ENCODE measurements at regions not wholly inside any gene's neighbourhood (a gene's known extent, or its start where the extent isn't known, plus 50 kb on each side); places are given as distances from the start of the nearest gene placed in this dataset.
A peak's percentile ranks its signal among the peaks of the same experiment; 100 is the strongest.

- DNase-seq = no peak
These were observed 52.6 kb downstream of the TCF20 start for GRCh38 chr22:42217752-42218280.

DNA sequence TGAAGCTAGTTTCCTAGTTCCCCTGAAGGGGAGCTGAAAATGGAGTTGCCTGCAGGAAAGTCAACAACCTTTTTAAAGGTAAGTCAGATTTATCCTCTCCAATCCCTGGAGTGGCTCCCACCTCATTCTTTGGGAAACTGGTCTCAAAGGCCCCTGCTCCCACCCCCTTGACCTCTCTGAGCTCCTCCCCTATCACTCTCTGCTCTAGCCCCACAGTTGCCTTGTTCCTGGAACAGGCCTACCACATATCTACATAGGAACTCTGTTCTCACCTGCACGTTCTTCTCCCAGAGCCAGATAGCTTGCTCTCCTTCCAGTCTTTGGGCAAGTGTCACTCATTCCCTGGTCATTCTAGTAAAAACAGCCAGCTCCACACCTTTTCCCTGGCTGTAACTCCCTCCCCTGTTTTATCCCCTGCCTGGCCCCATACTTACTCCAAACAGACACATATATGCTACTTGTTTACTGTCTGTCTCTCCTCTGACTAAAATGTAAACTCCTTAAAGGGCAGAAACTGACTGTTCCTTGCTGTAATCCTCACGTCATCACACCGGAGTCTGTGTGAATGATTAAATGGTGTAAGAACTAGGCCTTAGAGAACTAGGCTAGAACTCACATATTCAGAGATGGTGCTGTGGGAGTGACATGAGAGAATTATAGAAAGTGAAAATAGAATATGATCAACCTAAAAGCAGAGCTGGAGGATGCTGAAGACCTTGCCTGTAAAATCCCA lies 53.3 kb downstream of the TCF20 start:
- no peak for DNase-seq

GRCh38 chr22:42214633-42215415 lies 55.6 kb downstream of the TCF20 start:
- no peak for DNase-seq

- DNase-seq = peak in 1 of 2 donors; percentile 8
These were observed 62.1 kb downstream of the TCF20 start for GRCh38 chr22:42208362-42208761.

DNA sequence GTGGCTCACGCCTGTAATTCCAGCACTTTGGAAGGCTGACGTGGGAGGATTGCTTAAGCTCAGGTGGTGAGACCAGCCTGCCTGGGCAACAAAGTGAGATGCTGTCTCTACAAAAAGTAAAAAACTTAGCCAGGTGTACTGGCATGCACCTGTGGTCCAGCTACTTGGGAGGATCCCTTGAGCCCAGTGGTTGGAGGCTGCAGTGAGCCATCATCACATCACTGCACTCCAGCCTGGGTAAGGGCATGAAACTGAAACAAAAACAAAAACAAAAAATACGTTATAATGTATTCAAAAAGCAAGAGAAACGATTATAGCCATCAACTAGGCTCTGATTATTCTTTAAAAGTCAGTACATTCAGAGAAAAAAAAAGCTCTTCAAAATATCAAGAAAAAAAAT lies 62.5 kb downstream of the TCF20 start:
- peak in 1 of 2 donors; percentile 12 for DNase-seq

- no peak for DNase-seq
These were observed 66.8 kb downstream of the TCF20 start for GRCh38 chr22:42203609-42204008.

- peak; percentile 27 to 41 for DNase-seq
These were observed 67.8 kb downstream of the TCF20 start for GRCh38 chr22:42202669-42203068.

- DNase-seq = peak; percentile 15 to 42
These were observed 68.4 kb downstream of the TCF20 start for GRCh38 chr22:42202048-42202447.

DNA sequence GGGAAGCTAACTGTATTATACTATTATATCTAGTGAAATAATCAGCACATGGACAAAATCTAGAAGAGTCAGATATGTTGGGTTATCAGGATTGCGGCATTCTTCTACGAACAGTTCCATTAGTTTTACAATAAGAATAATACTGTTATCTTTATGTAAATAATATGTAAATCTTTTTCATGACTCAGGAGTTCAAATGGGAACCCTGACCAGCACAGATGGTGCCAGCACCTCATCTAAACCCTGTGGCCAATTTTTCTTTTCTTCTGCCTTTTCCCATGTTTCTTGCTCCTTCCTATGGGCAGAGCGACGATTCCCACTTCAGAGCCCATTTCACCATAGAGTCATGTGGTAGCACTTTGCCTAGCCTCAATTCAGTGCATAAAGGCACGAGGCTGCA lies 68.4 kb upstream of the CYP2D6 start:
- no peak for DNase-seq

DNA sequence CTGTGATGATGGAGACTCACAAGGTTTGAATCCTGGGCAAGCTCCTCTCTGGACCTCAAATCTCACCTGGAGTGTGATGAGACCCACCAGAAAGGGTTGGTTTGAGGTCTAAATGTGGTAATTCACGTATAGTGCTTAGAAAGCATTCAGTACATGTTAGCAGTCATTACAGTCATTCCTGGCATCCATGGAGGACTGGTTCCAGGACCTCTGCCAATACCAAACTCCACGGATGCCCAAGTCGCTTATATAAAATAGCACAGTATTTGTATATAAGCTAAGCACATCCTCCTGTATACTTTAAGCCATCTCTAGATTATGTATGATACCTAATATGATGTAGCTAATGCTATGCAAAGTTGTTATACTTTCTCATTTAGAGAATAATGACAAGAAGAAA lies 67.6 kb upstream of the CYP2D6 start:
- no peak for DNase-seq

GRCh38 chr22:42196454-42196853 lies 65.8 kb upstream of the CYP2D6 start:
- no peak for DNase-seq

DNA sequence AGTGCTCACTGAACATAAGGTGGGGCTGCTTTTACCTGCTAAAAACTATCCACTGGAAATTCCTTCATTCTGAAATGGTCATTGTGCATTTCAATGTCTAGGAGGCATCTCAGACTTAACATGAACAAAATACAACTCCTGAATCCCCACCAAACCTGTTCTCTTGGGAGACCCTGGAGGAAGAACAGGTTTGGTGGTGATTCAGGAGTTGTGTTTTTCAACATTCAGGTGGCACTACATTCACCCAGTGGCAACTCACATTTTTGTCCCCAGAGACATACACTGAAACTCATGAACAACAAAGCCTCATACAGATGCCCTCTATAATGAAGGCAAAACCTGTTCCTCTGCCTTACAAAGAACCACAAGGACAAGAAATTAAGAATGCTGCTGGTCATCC lies 64.3 kb upstream of the CYP2D6 start:
- DNase-seq = no peak

DNA sequence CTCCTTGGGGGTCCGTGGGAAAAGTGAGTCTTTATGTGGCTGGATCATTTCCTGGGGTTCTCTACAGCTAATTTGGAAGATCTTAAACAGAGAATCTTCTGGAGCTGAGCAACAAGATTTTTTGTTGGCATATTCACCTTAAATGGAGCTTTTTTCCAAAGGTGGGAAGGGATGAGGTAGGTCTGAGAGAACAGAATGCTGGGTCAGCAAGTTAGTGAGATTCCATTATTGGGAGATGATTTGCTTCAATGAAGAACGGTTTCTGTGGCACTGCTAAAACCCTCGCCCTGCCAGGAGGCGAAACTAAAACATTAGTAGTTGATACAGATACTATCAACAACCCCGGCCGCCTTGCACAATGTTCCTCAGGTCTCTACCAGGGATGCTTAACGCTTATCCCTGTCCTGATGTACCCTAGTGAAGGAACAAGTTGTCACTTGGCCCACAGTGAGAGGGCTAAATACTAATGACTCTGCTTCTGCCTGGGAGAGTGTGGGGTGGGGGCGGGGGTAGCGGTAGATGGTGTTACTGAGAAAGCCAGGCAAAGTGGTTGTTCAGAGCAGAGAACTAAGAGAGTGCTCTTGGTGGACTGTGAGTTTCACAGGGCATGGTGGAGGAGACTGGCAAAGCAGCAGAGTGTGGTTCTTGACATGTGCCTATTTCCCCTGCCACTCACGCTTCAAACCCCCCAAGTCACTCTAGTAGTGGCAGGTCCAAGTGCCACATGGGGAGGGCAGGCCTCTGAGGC lies 63.7 kb upstream of the CYP2D6 start:
- DNase-seq = no peak

DNA sequence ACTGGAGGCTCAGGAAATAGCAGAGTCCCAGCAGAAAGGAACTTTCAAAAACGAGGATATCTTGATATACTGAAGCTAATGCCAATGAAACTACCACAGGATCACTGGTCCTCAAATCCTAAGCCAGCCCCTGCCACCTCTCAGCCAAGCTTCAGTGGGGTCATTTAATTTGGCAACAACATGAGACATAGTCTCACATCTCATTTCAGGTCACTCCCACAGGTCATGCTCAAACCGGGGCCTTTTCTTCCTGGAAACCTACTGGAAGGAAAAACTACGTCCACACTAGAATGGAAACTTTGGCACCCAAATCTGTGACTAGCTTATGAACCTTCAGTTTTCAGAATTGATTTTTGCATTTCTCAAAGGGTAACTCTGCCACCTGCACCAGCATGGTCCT lies 61.9 kb upstream of the CYP2D6 start:
- DNase-seq = no peak

DNA sequence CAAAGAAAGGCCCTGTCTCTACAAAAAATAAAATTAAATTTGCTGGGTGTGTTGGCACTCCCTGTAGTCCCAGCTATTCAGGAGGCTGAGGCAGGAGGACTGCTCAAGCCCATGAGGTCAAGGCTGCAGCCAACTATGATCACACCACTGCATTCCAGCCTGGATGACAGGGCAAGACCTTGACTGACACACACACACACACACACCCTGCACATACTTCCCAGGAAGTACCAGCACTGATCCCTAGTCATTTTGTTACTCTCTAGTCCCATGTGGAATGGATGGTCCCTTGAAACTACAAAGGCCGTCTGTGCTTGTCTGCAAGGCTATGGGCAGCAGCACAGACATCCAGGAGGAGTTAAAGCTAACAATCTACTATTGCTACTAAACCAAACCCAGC lies 59.7 kb upstream of the CYP2D6 start:
- no peak for DNase-seq

DNA sequence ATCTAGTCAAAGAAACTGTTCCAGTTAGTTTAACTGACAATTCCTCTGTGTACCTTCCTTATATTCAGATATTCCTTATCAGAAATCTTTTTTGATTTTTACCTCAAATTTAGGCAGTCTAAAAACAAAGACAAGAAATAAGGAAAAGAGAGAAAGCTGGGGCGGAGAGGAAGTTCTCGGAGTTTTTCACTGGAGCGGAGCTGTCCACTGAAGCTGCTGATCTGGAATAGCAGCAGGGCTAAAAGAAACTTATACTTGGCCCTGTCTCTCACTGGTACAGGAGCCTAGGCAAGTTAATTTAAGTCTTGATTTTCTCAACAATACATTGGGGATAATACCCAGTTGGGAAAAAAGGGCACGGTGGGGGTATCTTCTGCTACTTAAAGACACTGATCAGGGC lies 59.2 kb upstream of the CYP2D6 start:
- DNase-seq = no peak

GRCh38 chr22:42188808-42189447 lies 58.3 kb upstream of the CYP2D6 start:
- no peak for DNase-seq

DNA sequence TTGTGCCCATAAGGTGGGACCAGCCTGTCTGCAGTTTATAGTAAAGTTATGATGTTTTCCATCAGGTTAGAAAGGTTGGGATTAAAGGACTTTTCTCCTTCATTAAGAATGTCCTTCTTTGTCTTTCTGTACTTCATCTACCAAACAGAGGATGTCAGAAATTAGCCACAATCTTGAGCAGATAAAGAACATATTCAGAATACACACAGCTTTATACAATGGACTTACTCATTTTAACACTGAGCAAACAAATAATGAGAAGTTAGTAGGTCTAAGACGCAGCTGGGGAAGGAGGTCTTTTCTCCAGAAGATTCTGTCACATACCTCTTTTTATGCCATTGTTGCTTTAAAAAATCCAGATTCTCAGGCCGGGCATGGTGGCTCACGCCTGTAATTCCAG lies 57.0 kb upstream of the CYP2D6 start:
- no peak for DNase-seq

GRCh38 chr22:42185915-42186439 lies 55.4 kb upstream of the CYP2D6 start:
- no peak for DNase-seq

GRCh38 chr22:42184852-42185251 lies 54.2 kb upstream of the CYP2D6 start:
- DNase-seq = no peak

- DNase-seq = peak in 1 of 2 donors; percentile 52
These were observed 53.0 kb upstream of the CYP2D6 start for GRCh38 chr22:42183461-42184059.

- peak; percentile 50 to 73 for DNase-seq
These were observed 49.8 kb upstream of the CYP2D6 start for GRCh38 chr22:42180349-42180842.
